Body of pancreas (tissue), 4 donors: ENCODE measurements at regions not wholly inside any gene's neighbourhood (a gene's known extent, or its start where the extent isn't known, plus 50 kb on each side); places are given as distances from the start of the nearest gene placed in this dataset.
A peak's percentile ranks its signal among the peaks of the same experiment; 100 is the strongest.

Experiments used
- ATAC-seq: fragments of 150-250 bp; one replicate; pipeline ENCODE4 v1.9.1; 2016
- DNase-seq, 4 donors: peaks; one replicate each; pipeline ENCODE4 v3.0.0-alpha.2; 2019
- H3K27ac ChIP-seq, 4 donors: fragments of 200-600 bp; sonication (generic); 1 replicate in 3 of 4; 2 replicates in 1 of 4; pipeline versions ENCODE4 v1.5.1 to v1.6.1; 2016 to 2019; ENCODE audit warnings: mild to moderate bottlenecking in 1 of 4, mixed read lengths in 1 of 4, moderate library complexity in 1 of 4
- H3K27me3 ChIP-seq, 2 donors: fragments of 200-600 bp; sonication (generic); one replicate each; pipeline ENCODE4 v1.6.0; 2016; ENCODE audit warnings: mild to moderate bottlenecking in 1 of 2
- H3K36me3 ChIP-seq, 2 donors: fragments of 200-600 bp; sonication (generic); replicated peaks in 1 of 2; 2 replicates each; pipeline ENCODE4 v1.5.1; 2016; ENCODE audit warnings: low read depth in 2 of 2; ENCODE audit not compliant: insufficient read depth in 1 of 2
- H3K4me1 ChIP-seq: fragments of 200-600 bp; sonication (generic); one replicate; pipeline ENCODE4 v1.6.0; 2016
- H3K4me3 ChIP-seq, 2 donors: fragments of 200-600 bp; sonication (generic); 1 replicate in 1 of 2; 2 replicates in 1 of 2; pipeline ENCODE4 v1.5.1; 2016 to 2019
- H3K9me3 ChIP-seq, 3 donors: fragments of 200-600 bp; sonication (generic); 1 replicate in 2 of 3; 2 replicates in 1 of 3; pipeline ENCODE4 v1.5.1; 2016
- POLR2A ChIP-seq, 3 donors: fragments of 450-650 bp; IDR thresholded peaks; one replicate each; pipeline ENCODE4 v1.6.1; 2016; ENCODE audit warnings: antibody characterized with exemption in 3 of 3, mild to moderate bottlenecking in 2 of 3
- WGBS, 2 donors: methylation state at CpG; one replicate each; pipeline ENCODE4 v1.1.5; 2017; 5-methylcytosine and 5-hydroxymethylcytosine counted together
- intact Hi-C: fragments of 100-400 bp; cut with DNase I; formaldehyde crosslinking; loops from one replicate; pipeline ENCODE4 v1.15.1; 2023
- TF ChIP-seq, protein P1 (sequence below), 7 experiments: fragments of 450-650 bp in 4 of 7; fragments of 200-600 bp in 3 of 7; sonication (generic) in 3 of 7; IDR thresholded peaks; one replicate each; pipeline ENCODE4 v1.5.1; 2016 to 2019; ENCODE audit warnings: antibody characterized with exemption in 7 of 7

DNA sequence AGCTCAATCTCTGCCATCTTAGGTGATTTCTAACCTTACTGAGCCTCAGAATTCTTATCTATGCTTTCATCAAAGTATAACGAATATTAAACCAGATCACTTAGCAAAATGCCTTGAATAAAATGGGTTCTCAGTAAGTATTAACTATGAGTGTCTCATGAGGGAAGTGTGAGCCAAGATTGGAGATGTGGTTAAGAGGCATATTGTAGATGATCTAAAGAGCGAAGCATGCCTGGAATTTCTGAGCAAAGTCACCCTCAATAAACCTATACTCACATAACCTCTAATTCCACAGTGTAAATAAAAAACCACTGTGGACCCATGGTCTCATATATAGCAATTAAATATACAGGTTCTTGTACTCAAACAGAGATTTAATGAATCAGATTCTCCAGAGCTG lies 193.1 kb upstream of the FSCB start:
- Histone ChIP-seq H3K27ac (no peak overlapping the region), H3K9me3 (peaks cover 0 to 2% (median 0%) of the 10 kb centered on the region in 3 donors), H3K4me3 (no peak overlapping the region), H3K36me3 (no peaks in the 10 kb centered on the region), H3K4me1 (no peaks in the 10 kb centered on the region), H3K27me3 (no peaks in the 10 kb centered on the region)
- ATAC-seq, result no peak
- intact Hi-C loops, result no loop called here
- no peak for DNase-seq
- TF ChIP-seq POLR2A (IDR thresholded peaks at IDR 0.05), result no peak
- TF ChIP-seq, protein P1, sequence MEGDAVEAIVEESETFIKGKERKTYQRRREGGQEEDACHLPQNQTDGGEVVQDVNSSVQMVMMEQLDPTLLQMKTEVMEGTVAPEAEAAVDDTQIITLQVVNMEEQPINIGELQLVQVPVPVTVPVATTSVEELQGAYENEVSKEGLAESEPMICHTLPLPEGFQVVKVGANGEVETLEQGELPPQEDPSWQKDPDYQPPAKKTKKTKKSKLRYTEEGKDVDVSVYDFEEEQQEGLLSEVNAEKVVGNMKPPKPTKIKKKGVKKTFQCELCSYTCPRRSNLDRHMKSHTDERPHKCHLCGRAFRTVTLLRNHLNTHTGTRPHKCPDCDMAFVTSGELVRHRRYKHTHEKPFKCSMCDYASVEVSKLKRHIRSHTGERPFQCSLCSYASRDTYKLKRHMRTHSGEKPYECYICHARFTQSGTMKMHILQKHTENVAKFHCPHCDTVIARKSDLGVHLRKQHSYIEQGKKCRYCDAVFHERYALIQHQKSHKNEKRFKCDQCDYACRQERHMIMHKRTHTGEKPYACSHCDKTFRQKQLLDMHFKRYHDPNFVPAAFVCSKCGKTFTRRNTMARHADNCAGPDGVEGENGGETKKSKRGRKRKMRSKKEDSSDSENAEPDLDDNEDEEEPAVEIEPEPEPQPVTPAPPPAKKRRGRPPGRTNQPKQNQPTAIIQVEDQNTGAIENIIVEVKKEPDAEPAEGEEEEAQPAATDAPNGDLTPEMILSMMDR (IDR thresholded peaks at IDR 0.05), result no peak
- WGBS, 2 donors, result 45 to 49% methylated on average over 2 of the region's 2 CpGs

DNA sequence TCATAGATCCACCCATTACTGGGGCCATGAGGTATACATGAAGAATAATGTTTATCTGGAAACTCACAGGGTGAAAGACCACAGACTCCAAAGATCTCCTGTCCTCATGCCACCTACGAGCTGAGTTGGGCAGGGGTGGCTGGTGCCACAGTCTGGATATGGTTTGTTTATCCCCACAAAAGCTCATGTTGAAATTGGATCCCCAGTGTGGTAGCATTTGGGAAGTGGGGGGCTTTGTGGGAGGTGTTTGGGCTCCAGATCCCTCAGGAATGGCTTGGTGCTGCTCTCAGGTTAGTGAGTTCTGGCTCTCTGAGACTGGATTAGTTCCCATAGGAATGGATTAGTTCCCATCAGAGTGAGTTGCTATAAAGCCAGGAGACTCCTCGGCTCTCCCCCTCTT lies 192.3 kb upstream of the FSCB start:
- ATAC-seq (no peak), DNase-seq (no peak)
- no peak overlapping the region for H3K4me3 ChIP-seq
- no peak overlapping the region for H3K27ac ChIP-seq
- H3K36me3 ChIP-seq, result no peaks in the 10 kb centered on the region
- H3K4me1 ChIP-seq, result no peaks in the 10 kb centered on the region
- no peak for TF ChIP-seq POLR2A (IDR thresholded peaks at IDR 0.05)
- TF ChIP-seq, protein P1 (IDR thresholded peaks at IDR 0.05), result no peak
- H3K27me3 ChIP-seq, result no peaks in the 10 kb centered on the region
- 24 to 30% methylated on average over 2 of the region's 2 CpGs for WGBS, 2 donors
- intact Hi-C loops, result no loop called here
- peaks cover 0 to 2% (median 0%) of the 10 kb centered on the region in 3 donors for H3K9me3 ChIP-seq

DNA sequence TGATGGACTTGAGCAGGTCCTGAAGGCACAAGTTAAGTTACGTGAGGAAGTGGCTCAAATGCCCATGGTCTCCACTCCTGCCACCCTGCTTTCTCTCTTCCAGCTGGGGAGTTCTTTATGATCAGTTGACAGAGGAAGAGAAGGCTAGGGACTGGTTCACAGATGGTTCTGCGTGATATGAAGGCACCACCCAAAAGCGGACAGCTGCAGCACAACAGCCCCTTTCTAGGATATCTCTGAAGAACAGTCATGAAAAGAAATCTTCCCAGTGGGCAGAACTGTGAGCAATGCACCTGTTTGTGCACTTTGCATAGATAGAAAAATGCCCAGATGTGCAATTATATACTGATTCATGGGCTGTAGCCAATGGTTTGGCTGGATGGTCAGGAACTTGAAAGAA lies 162.4 kb upstream of the FSCB start:
- no peak overlapping the region for H3K4me3 ChIP-seq
- H3K4me1 ChIP-seq, result no peaks in the 10 kb centered on the region
- ATAC-seq, result no peak
- no peak overlapping the region for H3K27ac ChIP-seq
- intact Hi-C loops, result no loop called here
- TF ChIP-seq, protein P1 (IDR thresholded peaks at IDR 0.05), result no peak
- TF ChIP-seq POLR2A (IDR thresholded peaks at IDR 0.05), result no peak
- H3K27me3 ChIP-seq, result no peaks in the 10 kb centered on the region
- H3K9me3 ChIP-seq, result no peaks in the 10 kb centered on the region
- H3K36me3 ChIP-seq, result no peaks in the 10 kb centered on the region
- WGBS, 2 donors, result 86 to 89% methylated on average over 3 of the region's 3 CpGs
- DNase-seq, result no peak

DNA sequence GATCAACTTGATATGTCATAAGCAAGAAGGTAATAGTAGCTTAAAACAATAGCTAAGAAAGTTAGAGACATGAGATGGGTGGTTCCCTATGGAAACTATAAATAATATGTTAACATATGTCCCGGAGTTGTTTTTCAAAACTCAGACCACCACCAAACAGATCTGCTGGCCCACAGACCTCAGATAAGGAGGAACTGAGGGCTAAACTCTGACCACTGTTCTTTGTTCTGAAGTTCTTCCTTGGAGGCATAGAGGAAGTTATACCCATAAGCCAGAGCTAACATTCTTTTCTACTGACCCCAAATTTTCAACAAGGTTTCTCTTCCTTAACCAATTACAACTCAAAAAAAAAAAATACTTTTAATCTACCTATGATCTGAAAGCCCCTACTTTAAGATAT lies 156.1 kb upstream of the FSCB start:
- Histone ChIP-seq H3K4me1 (peaks cover 9% of the 10 kb centered on the region), H3K27me3 (no peaks in the 10 kb centered on the region), H3K9me3 (no peaks in the 10 kb centered on the region), H3K36me3 (no peaks in the 10 kb centered on the region), H3K27ac (no peak overlapping the region), H3K4me3 (no peak overlapping the region)
- ATAC-seq, result no peak
- TF ChIP-seq, protein P1 (IDR thresholded peaks at IDR 0.05), result no peak
- no peak for TF ChIP-seq POLR2A (IDR thresholded peaks at IDR 0.05)
- intact Hi-C loops, result no loop called here
- WGBS, 2 donors, result 75 to 97% methylated on average over 1 of the region's 1 CpG
- no peak for DNase-seq

DNA sequence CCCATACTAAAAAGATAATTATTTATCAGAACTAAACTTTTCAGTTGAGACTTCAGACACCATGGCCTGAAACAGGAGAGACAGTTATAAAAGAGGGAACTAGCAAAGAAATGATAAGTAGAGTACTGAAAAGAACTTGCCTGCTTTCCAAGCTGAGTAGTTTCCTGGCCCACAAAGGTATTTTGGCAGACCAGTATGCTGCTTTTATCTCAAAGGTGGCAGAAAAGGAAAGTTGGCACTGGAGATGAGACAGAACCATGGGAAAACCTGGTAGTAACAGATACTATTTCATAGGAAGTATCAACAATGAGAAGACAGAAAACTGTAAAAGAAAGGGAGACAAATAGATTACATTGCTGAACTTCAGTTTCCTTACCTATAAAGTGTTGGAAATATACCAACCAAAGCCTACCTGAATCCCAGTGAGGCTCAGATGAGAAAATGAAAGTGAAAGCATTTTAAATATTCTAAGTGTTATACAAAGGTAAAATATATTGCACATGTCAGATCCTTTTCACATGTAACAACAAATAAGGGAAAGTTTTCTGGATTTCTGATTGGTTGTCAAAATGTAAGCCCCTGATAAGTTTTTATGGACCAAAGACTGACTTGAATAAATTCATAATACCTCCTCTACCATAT lies 155.3 kb upstream of the FSCB start:
- ATAC-seq, result no peak
- no peak for TF ChIP-seq POLR2A (IDR thresholded peaks at IDR 0.05)
- Histone ChIP-seq H3K9me3 (no peaks in the 10 kb centered on the region), H3K27me3 (no peaks in the 10 kb centered on the region), H3K4me3 (no peak overlapping the region), H3K4me1 (peaks cover 9% of the 10 kb centered on the region), H3K27ac (peak overlapping the region in 1 of 4 donors; percentile 3), H3K36me3 (no peaks in the 10 kb centered on the region)
- no peak for DNase-seq
- intact Hi-C loops, result no loop called here
